Activated T-cell treated with anti-CD3 and anti-CD28 coated beads, Interleukin-2, amount 50 U/mL, for 72 hours (primary cell): ENCODE measurements at regions not wholly inside any gene's neighbourhood (a gene's known extent, or its start where the extent isn't known, plus 50 kb on each side); places are given as distances from the start of the nearest gene placed in this dataset.
"Not testable (repeated sequence)": the region's sequence is repeated elsewhere in the genome, so short reads cannot be mapped to it uniquely, and the experiment has no call there.

Experiments
- ATAC-seq, 2 donors: fragments of 150-1000 bp; cut with Tn5 transposase; replicated peaks in 1 of 2; 2 replicates each; pipeline ENCODE4 v1.10.0; 2021; ENCODE audit warnings: moderate library complexity in 2 of 2, mild to moderate bottlenecking in 1 of 2
- DNase-seq, 2 donors: peaks; one replicate each; pipeline ENCODE4 v3.0.0; 2021 to 2022; ENCODE audit warnings: mixed read lengths in 1 of 2
- H3K27ac Mint-ChIP-seq: one replicate; pipeline ENCODE4 v1.8.0; 2022; ENCODE audit warnings: mild to moderate bottlenecking, moderate library complexity, mixed read lengths
- H3K27me3 Mint-ChIP-seq: one replicate; pipeline ENCODE4 v1.8.0; 2022; ENCODE audit warnings: low read depth, mixed read lengths
- H3K36me3 Mint-ChIP-seq, 2 donors: one replicate each; pipeline ENCODE4 v1.8.0; 2022; ENCODE audit warnings: mixed read lengths in 2 of 2, mild to moderate bottlenecking in 1 of 2; ENCODE audit not compliant: insufficient read depth in 2 of 2
- H3K4me1 Mint-ChIP-seq: one replicate; pipeline ENCODE4 v1.8.0; 2022; ENCODE audit warnings: low read depth, mixed read lengths
- H3K4me3 Mint-ChIP-seq, 2 donors: one replicate each; pipeline ENCODE4 v1.8.0; 2022; ENCODE audit warnings: mild to moderate bottlenecking in 2 of 2, mixed read lengths in 2 of 2, moderate library complexity in 2 of 2
- H3K9me3 Mint-ChIP-seq, 2 donors: one replicate each; pipeline ENCODE4 v1.8.0; 2022; ENCODE audit warnings: mixed read lengths in 2 of 2

DNA sequence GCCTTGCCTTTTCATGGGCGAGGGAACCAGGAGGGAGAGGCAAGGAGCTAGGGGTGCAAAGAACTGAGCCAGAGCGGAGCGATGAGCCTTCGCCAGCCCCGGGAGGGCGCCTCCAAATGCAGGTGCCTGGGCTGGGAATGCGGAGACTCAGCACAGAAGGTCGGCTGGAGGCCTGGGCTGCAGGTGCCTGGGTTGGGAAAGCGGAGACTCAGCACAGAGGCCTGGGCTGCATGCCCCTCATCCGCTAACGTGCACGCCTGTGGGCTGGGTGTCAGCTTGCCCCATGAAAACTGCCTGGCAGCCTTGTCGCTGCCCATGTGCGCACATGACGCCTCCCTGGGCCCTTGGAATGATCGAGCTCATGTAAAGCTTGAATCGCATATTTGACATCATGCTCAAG lies 51.8 kb downstream of the POM121L12 start:
- Mint-ChIP-seq H3K27ac (no peak overlapping the region), H3K27me3 (no peaks in the 10 kb centered on the region), H3K36me3 (peaks cover 3 to 5% of the 10 kb centered on the region in 2 donors), H3K9me3 (peaks cover 9 to 15% of the 10 kb centered on the region in 2 donors), H3K4me3 (no peak overlapping the region), H3K4me1 (no peaks in the 10 kb centered on the region)
- ATAC-seq (no peak), DNase-seq (no peak)

DNA sequence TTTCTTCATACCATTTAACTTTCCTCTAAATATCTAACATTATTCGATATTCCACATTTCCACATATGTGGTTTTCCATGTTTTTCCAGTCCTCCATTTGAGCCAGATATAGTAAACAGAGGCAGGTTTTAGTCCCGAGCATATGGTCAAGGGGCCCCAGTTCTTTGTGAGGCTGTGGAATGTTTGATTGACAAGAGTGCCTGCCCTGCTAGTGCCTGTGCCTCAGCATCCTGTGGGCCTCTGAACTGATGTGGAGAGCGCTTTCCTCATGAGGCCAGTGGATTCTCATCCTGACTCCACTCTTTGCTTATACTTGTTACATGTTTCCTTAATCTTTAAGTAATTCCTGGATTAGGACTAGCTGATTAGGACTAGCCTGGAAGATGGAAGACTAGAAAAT lies 58.8 kb downstream of the POM121L12 start:
- Mint-ChIP-seq H3K4me1 (no peaks in the 10 kb centered on the region), H3K36me3 (no peaks in the 10 kb centered on the region), H3K4me3 (no peak overlapping the region), H3K27ac (no peak overlapping the region), H3K9me3 (peaks cover 9 to 15% of the 10 kb centered on the region in 2 donors), H3K27me3 (no peaks in the 10 kb centered on the region)
- ATAC-seq (no peak), DNase-seq (no peak)

DNA sequence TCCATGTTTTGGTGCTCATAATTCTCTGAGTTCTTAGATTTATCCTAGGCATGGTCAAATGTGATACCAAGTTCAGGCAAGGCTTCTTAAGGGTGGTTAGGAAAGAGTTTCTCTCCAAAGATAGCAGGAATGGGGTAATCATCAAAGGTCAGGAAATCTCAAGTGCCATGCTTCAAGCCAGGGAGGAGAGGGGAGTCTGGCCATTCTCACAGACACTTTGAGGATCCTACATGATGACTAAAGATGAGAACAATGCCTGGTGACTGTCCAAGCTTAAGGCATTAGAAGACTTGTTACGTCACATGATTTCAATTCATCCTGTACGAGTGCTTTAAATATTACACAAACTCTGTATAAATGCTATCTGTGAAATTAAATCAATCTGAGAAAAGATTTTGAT lies 59.4 kb downstream of the POM121L12 start:
- no peaks in the 10 kb centered on the region for H3K4me1 Mint-ChIP-seq
- DNase-seq (no peak), ATAC-seq (no peak)
- H3K27me3 Mint-ChIP-seq = no peaks in the 10 kb centered on the region
- no peaks in the 10 kb centered on the region for H3K36me3 Mint-ChIP-seq
- no peak overlapping the region for H3K4me3 Mint-ChIP-seq
- H3K9me3 Mint-ChIP-seq = peaks cover 9 to 12% of the 10 kb centered on the region in 2 donors
- H3K27ac Mint-ChIP-seq = no peak overlapping the region

GRCh38 chr7:53095731-53096501 lies 60.5 kb downstream of the POM121L12 start:
- no peak for ATAC-seq
- H3K4me3 Mint-ChIP-seq = no peak overlapping the region
- H3K36me3 Mint-ChIP-seq = no peaks in the 10 kb centered on the region

GRCh38 chr7:53100091-53100490 lies 64.7 kb downstream of the POM121L12 start:
- no peak for ATAC-seq
- peaks cover 0 to 3% of the 10 kb centered on the region in 2 donors for H3K36me3 Mint-ChIP-seq
- H3K4me3 Mint-ChIP-seq = no peak overlapping the region
- peaks cover 7 to 10% of the 10 kb centered on the region in 2 donors for H3K9me3 Mint-ChIP-seq
- H3K4me1 Mint-ChIP-seq = no peaks in the 10 kb centered on the region
- no peak overlapping the region for H3K27ac Mint-ChIP-seq
- DNase-seq = no peak
- no peaks in the 10 kb centered on the region for H3K27me3 Mint-ChIP-seq

More at GRCh38 chr7:53095731-53096501, 60.5 kb downstream of the POM121L12 start:
- H3K27ac Mint-ChIP-seq = no peak overlapping the region
- H3K9me3 Mint-ChIP-seq = peaks cover 9 to 11% of the 10 kb centered on the region in 2 donors
- DNase-seq = no peak
- no peaks in the 10 kb centered on the region for H3K4me1 Mint-ChIP-seq
- no peaks in the 10 kb centered on the region for H3K27me3 Mint-ChIP-seq

- Mint-ChIP-seq H3K4me3 (no peak overlapping the region), H3K27ac (no peak overlapping the region), H3K4me1 (no peaks in the 10 kb centered on the region), H3K9me3 (peaks cover 8 to 10% of the 10 kb centered on the region in 2 donors), H3K27me3 (no peaks in the 10 kb centered on the region), H3K36me3 (peaks cover 0 to 3% of the 10 kb centered on the region in 2 donors)
- ATAC-seq (no peak), DNase-seq (no peak)
Measured at GRCh38 chr7:53101026-53101425, 65.6 kb downstream of the POM121L12 start.

DNA sequence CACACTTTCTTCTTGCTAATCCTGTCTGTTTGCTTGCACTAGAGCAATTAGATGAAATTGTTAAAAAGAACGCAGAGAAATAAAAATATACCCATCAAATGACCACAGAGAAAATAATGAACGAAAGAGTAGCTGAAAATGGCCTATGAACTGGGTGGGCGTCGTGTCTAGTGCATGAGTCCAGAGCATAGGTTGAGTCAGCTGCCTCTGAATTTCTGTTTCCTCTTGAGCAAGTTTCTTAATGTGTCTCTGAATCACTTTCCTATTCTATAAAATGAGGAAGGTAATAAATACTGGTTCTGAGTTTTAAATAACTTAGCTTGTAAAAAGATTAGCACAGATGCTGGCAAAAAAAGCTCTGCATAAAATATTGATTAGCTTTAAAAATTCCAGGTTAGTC lies 75.0 kb downstream of the POM121L12 start:
- peaks cover 2 to 5% of the 10 kb centered on the region in 2 donors for H3K9me3 Mint-ChIP-seq
- H3K4me3 Mint-ChIP-seq = no peak overlapping the region
- H3K4me1 Mint-ChIP-seq = no peaks in the 10 kb centered on the region
- ATAC-seq (no peak), DNase-seq (no peak)
- no peak overlapping the region for H3K27ac Mint-ChIP-seq
- no peaks in the 10 kb centered on the region for H3K27me3 Mint-ChIP-seq
- peaks cover 0 to 2% of the 10 kb centered on the region in 2 donors for H3K36me3 Mint-ChIP-seq

GRCh38 chr7:53111031-53111430 lies 75.6 kb downstream of the POM121L12 start:
- H3K9me3 Mint-ChIP-seq = peaks cover 2 to 5% of the 10 kb centered on the region in 2 donors
- no peaks in the 10 kb centered on the region for H3K27me3 Mint-ChIP-seq
- no peak overlapping the region for H3K4me3 Mint-ChIP-seq
- H3K36me3 Mint-ChIP-seq = peaks cover 0 to 2% of the 10 kb centered on the region in 2 donors
- H3K4me1 Mint-ChIP-seq = no peaks in the 10 kb centered on the region
- DNase-seq (no peak), ATAC-seq (no peak)
- H3K27ac Mint-ChIP-seq = no peak overlapping the region

- ATAC-seq (no peak), DNase-seq (no peak)
- Mint-ChIP-seq H3K36me3 (peaks cover 0 to 4% of the 10 kb centered on the region in 2 donors), H3K4me1 (no peaks in the 10 kb centered on the region), H3K9me3 (peaks cover 8 to 12% of the 10 kb centered on the region in 2 donors), H3K4me3 (no peak overlapping the region), H3K27me3 (no peaks in the 10 kb centered on the region), H3K27ac (no peak overlapping the region)
Measured at GRCh38 chr7:53113424-53113823, 78.0 kb downstream of the POM121L12 start.

GRCh38 chr7:53119514-53119941 lies 84.1 kb downstream of the POM121L12 start:
- no peak for ATAC-seq

GRCh38 chr7:53121374-53121773 lies 85.9 kb downstream of the POM121L12 start:
- H3K36me3 Mint-ChIP-seq = peaks cover 0 to 2% of the 10 kb centered on the region in 2 donors
- H3K27ac Mint-ChIP-seq = no peak overlapping the region
- no peak overlapping the region for H3K4me3 Mint-ChIP-seq
- peaks cover 12 to 18% of the 10 kb centered on the region in 2 donors for H3K9me3 Mint-ChIP-seq
- no peaks in the 10 kb centered on the region for H3K4me1 Mint-ChIP-seq
- no peaks in the 10 kb centered on the region for H3K27me3 Mint-ChIP-seq
- DNase-seq (no peak), ATAC-seq (no peak)

More at GRCh38 chr7:53119514-53119941, 84.1 kb downstream of the POM121L12 start:
- H3K27ac Mint-ChIP-seq = no peak overlapping the region
- peaks cover 12 to 18% of the 10 kb centered on the region in 2 donors for H3K9me3 Mint-ChIP-seq
- H3K36me3 Mint-ChIP-seq = peaks cover 0 to 2% of the 10 kb centered on the region in 2 donors
- no peak for DNase-seq
- no peaks in the 10 kb centered on the region for H3K4me1 Mint-ChIP-seq
- no peak overlapping the region for H3K4me3 Mint-ChIP-seq
- H3K27me3 Mint-ChIP-seq = no peaks in the 10 kb centered on the region

- H3K27ac Mint-ChIP-seq = no peak overlapping the region
- no peaks in the 10 kb centered on the region for H3K4me1 Mint-ChIP-seq
- peaks cover 0 to 17% of the 10 kb centered on the region in 2 donors for H3K9me3 Mint-ChIP-seq
- H3K4me3 Mint-ChIP-seq = no peak overlapping the region
- no peak for DNase-seq
- ATAC-seq = no peak
- no peaks in the 10 kb centered on the region for H3K27me3 Mint-ChIP-seq
- no peaks in the 10 kb centered on the region for H3K36me3 Mint-ChIP-seq
Measured at GRCh38 chr7:53131697-53132096, 96.3 kb downstream of the POM121L12 start.

- no peak for DNase-seq
- H3K4me1 Mint-ChIP-seq = no peaks in the 10 kb centered on the region
- H3K27me3 Mint-ChIP-seq = no peaks in the 10 kb centered on the region
- H3K27ac Mint-ChIP-seq = no peak overlapping the region
- H3K36me3 Mint-ChIP-seq = peaks cover 0 to under 1% of the 10 kb centered on the region in 2 donors
- no peak overlapping the region for H3K4me3 Mint-ChIP-seq
- peaks cover 12 to 16% of the 10 kb centered on the region in 2 donors for H3K9me3 Mint-ChIP-seq
- no peak for ATAC-seq
Measured at GRCh38 chr7:53151496-53151895, 116.1 kb downstream of the POM121L12 start.

DNA sequence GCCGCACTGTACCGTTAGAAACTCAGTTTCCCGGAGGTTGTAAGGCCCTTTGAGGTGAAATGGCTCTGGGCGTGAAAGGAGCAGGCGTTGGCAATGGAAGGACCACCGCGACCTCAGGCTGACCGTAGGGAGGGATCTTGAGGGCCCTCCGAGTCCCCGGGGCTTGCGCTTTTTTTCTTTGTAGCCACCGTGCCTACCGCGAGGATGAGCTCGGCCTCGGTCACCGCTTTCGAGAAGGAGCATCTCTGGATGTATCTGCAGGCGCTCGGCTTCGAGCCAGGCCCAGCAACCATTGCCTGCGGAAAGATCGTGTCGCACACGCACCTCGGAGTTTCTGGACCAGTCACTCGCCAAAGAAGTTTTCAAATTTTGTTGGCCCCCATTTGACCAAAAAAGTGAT lies 151.8 kb downstream of the POM121L12 start:
- H3K4me3 Mint-ChIP-seq, H3K27me3 Mint-ChIP-seq, H3K36me3 Mint-ChIP-seq, ATAC-seq, DNase-seq, H3K27ac Mint-ChIP-seq, H3K9me3 Mint-ChIP-seq, H3K4me1 Mint-ChIP-seq: not testable (repeated sequence)
